Effector CD8-positive, alpha-beta T cell (primary cell): ENCODE measurements at regions not wholly inside any gene's neighbourhood (a gene's known extent, or its start where the extent isn't known, plus 50 kb on each side); places are given as distances from the start of the nearest gene placed in this dataset.

Source experiments
- DNase-seq: peaks from one replicate; lab custom pipeline; 2025; lab: John Stamatoyannopoulos, UW

GRCh38 chr16:17654571-17654970, 183.8 kb upstream of the XYLT1 start:
- DNase-seq: no peak

DNA sequence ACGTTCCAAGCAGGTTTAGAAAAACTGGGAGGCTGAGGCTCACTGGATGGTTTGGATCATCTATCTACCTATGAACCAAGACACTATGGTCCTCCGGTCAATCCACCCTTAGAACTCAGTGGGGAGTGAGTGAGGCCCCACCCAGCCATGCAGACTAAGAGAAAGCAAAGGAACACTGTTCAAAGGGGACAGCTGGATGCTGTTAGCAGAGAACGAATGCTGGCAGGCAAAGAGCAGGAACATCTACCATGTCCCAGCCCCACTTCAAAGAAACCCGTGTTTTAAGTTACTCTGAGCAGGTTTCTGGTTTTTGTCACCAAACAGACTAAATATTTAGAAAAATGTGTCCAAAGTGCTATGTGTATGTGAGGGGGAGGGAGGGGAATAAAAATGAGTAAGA, 183.4 kb upstream of the XYLT1 start:
- no peak for DNase-seq

- DNase-seq: no peak
Observed at GRCh38 chr16:17647879-17648872, 177.4 kb upstream of the XYLT1 start.

GRCh38 chr16:17643935-17644334, 173.2 kb upstream of the XYLT1 start:
- DNase-seq: no peak

- no peak for DNase-seq
Observed at GRCh38 chr16:17641990-17642389, 171.2 kb upstream of the XYLT1 start.

- no peak for DNase-seq
Observed at GRCh38 chr16:17638134-17638533, 167.4 kb upstream of the XYLT1 start.

DNA sequence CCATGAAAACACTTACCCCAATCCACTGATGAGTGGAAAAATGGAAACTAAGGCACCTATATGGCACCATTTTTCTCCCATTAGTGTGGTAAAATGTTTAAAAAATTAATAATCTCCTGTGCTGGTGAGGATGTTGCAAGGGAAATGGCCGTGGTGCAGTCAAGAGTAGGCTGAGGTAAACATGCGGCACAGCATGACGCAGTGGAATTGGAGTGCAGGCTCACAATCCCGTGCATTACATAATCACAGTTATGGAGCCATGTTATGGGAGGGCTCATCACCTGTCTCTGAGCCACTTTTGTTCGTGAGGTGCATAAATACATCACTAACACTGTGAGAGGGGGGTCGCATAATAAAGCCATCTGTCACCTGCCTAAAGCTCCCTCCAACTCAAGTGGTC, 164.4 kb upstream of the XYLT1 start:
- no peak for DNase-seq

DNA sequence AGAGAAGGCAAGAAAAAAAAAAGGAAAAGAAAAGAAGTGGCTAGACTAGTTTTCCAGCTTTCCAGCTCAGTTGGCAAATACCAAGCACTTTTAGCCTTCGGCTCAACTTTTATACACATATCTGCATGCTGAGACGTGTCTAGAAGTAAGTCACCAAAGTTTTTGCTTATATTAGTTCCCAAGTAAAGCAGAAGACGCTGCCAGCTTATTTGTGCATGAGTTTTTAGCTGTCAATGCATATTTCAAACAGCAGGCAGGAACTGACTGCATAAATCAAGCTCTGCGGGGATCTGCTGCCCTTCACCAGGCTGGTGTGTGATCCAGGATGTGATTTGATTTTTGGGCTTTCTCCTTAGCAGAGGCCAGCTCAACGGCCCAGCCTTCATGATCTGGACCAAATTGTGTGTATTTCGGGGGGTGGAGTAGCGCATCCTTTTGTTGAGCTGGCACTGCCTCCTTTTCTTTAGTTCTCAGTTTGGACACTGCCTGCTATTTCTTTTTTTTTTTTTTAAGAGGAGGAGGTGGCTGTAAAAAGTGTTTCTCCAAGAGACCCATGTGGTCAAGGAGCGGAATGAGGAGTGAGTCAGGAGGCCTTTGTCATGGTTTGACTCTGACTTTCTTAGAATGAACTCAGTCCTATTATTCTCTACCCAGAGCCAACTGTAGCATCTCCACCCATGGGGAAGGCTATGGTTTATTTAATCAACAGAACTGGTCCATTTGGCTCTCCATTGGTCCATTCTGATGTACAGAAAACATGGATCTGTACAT, 162.6 kb upstream of the XYLT1 start:
- no peak for DNase-seq

DNA sequence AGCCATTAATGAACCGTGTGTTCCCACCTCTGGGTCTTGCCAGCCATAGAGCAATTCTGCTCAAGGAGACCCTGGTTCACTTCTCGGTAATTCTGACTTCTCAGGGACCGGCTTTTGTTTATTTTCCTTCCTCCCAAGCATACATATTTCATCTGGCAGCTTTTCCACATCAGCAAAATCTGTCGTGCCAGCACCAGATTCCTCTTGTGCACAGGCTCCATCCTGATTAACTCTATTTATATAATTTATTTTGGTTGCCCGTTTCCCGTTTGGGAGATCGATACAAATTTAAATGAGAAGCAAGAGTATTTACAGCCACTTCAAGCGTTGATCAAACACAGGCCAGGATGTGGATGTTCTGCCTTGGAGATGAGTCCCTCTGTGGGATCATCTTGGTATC, 161.9 kb upstream of the XYLT1 start:
- no peak for DNase-seq

DNA sequence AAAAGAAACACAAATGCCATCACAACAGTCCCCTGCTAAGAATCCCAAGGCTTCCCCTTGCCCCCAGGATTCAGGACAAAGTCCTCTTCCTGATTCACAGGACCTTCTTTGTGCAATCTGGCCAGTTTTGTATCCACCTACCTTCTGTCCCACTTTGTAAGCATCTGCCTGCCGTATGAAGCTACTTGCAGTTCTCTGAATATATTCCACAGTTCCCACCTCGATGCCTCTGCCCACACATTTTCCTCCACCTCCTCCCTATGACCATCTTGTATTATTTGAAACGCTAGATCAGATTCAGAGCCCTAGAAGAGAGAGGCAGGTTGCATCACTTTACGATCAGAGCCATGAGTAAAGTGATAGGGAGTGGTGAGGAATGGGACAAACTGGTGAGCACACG, 159.2 kb upstream of the XYLT1 start:
- no peak for DNase-seq

DNA sequence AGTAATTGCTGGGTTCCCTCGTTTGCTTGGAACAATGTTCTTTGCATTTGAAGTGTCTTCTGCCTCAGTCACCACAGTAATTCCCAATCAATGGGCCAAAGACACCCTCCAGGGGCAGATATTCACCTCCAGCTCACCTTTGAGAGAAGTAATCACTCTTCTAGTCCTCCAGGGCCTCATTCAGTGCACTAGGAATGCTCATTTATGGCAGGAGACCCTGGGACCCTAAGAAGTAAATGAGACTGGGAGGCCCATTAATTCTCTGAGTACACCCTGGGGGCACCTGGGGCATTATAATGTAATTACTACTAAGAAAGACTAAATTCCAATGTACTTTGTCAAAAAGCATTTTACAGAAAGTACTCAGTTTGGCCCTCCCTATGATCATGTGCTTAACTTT, 158.2 kb upstream of the XYLT1 start:
- no peak for DNase-seq

GRCh38 chr16:17622366-17622765, 151.6 kb upstream of the XYLT1 start:
- DNase-seq: no peak

DNA sequence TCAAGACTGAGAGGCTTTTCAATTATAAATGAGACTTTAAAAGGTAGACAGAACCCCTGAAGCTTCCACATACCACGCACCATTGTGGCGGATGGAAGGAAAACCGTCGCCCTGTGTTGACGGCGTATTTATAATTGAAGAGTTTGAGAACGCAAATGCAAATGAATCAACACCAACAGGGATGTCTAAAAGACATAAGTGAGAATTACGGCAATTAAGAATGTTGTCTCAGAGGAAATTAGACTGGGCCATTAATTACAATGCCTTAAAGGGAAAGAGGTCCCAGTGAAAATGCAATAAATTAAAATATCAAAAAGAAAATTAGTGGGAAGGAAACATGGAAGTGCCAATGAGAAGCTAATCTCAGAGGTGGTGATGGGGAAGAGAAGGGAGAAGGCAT, 148.5 kb upstream of the XYLT1 start:
- no peak for DNase-seq

- DNase-seq: no peak
Observed at GRCh38 chr16:17617021-17617552, 146.3 kb upstream of the XYLT1 start.

DNA sequence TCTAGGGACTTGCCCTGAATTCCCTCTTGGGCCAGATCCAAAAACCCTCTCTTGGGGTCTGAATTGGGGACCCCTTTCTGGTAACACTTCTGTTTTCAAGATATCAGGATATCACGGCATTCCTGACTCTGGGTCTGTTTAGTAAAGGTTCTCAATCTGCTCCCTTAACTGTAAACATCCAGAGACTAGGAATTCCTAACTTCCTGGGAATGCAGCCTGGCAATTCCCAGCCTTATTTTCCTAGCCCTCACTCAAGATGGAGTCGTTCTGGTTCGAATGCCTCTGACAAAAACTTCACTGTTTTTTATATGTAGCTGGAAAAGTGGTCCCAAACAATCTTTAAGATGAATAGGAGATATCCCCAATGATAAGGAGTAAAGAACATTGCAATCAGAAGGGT, 141.6 kb upstream of the XYLT1 start:
- no peak for DNase-seq

DNA sequence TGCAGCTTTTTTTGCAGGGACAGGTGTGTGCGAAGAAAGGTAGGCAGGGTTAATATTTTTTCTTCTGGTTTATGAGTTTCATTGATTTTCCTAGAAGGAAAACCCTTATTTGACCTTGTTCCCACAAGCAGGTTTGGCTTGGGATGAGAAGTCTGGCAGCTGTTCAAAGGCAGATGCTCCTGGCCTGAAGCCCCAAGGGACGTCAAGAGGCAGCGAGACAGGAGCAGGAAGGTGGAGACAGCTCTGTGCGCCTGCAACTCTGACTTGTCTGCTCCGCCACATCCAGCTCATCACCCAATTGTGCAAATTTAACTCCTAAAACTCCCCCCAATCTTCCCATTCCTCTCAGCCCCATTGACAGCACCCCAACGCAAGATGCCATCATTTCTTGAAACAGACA, 136.8 kb upstream of the XYLT1 start:
- DNase-seq: no peak

DNA sequence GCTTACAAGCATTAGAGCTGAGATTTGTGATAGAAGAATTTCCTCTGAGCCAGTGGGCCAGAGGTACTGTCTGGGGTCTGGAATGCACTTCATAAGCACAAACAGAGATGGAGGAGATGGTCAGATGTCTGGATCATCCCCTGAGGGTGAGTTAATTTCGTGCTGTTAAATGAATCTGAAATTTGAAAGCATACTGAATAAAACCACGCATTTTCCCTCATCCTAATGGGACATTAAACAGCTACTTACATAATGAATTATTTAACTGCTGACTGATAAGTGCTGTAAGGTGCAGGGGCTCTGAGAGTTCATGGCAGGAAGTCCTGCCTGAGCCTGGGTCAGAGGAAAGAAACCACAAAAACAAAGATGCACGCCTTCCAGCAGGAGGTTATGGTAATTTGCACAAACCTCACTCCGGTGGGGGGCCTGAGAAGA, 136.3 kb upstream of the XYLT1 start:
- no peak for DNase-seq

DNA sequence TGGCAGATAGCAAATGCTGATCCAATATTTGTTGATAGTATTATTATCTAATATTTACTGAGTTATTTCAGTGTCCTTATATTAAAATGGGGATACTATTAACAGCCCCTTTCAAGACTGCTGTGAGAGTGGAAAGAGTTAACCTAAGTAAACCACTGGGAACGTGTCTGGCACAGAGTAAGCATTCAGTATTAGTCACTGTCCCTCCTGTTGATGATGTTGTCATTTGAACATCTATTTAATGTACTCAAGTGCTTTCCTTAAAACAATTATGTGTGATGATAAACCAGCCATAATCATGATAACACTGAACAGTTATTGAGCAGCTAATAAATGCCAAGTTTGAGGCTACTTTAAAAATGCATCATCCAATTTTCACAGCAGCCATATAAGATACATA, 135.7 kb upstream of the XYLT1 start:
- no peak for DNase-seq

GRCh38 chr16:17605784-17606183, 135.0 kb upstream of the XYLT1 start:
- no peak for DNase-seq

- DNase-seq: no peak
Observed at GRCh38 chr16:17603626-17604025, 132.9 kb upstream of the XYLT1 start.

DNA sequence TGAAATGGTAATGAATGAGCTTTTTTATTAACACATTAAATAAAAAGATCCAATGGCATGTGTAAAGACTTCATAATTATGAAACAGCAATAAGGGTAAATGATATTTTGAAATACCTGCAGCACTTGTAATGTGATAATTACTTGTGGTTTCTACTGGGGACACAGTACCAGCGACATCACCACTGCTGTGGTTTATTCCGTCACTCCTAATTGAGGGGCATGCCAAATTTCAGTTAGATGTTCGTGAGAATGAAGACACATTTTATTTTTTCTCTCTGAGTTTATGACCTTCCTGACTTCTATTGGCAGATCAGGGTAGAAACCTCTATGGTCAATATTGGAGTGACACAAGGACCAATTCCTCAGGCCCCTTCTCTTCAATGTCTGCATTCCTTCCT, 131.9 kb upstream of the XYLT1 start:
- no peak for DNase-seq

DNA sequence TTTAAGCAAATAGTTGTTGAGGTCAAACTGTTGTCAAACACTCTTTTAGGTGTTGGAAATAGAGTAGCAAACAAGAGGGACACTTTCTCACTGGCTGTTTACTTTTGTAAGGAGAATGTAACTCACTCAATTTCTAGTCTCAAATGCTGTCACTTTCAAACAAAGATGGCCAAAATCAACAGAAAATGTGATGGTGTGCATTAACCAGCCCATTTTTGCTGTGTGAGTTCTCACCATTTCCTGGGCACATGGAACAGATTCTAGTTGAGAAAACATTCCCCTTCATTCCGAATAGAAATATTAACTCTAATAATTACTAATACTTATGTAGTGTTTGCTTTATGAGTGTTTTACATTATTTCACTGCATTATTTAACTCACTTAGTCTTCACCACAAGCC, 128.2 kb upstream of the XYLT1 start:
- no peak for DNase-seq
